ENCODE measurements at regions not wholly inside any gene's neighbourhood (a gene's known extent, or its start where the extent isn't known, plus 50 kb on each side); places are given as distances from the start of the nearest gene placed in this dataset.

DNA sequence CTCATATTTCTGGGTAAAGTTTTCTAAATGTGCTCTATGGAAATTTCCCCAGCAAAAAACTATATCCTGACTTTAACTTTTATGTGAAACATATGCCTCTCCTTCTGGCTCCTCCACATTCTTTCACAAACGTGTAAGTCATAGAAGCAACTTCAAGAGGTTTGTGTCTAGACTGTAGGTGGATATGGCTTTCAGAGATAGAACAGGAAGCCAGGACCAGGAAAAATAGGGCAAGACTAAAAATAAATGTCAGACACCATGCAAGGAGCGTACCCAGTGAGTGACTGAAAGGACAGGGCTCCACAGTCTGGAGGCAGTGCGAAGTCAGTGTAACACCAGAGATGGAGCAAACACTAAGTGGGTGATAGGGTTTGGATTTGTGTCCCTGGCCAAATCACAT is 240.7 kb downstream of the COX7C start:
- ChIA-PET CTCF (no interaction called here), POLR2A (no interaction called here)
- DNase-seq (ENCODE audit: low read depth, low spot score), result no peak
- H3K4me3 ChIP-seq (ENCODE audit: low read depth, low read length), result no peak overlapping the region
- TF ChIP-seq, protein P1, sequence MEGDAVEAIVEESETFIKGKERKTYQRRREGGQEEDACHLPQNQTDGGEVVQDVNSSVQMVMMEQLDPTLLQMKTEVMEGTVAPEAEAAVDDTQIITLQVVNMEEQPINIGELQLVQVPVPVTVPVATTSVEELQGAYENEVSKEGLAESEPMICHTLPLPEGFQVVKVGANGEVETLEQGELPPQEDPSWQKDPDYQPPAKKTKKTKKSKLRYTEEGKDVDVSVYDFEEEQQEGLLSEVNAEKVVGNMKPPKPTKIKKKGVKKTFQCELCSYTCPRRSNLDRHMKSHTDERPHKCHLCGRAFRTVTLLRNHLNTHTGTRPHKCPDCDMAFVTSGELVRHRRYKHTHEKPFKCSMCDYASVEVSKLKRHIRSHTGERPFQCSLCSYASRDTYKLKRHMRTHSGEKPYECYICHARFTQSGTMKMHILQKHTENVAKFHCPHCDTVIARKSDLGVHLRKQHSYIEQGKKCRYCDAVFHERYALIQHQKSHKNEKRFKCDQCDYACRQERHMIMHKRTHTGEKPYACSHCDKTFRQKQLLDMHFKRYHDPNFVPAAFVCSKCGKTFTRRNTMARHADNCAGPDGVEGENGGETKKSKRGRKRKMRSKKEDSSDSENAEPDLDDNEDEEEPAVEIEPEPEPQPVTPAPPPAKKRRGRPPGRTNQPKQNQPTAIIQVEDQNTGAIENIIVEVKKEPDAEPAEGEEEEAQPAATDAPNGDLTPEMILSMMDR (IDR thresholded peaks at IDR 0.05; ENCODE audit: insufficient read depth, low read length, missing control alignments), result no peak

DNA sequence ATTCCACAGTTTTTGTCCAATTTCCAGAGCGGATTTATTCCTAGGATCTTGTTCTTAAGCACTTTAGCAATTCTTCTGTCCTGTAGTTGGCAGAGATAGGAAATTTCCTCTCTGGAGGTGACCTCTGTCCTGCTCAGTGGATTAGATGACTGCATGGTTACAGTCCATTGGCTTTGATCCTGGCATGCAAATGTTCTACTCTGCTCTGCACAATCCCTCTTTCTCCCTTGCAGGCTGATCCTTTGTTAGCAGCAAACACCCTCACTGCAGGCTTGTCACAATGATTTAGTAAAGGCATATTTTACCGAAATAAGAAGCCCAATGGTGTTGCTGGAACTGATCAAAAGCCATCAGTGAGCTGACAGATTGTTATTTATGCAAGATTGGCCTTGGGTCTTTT is 243.8 kb downstream of the COX7C start:
- no peak for DNase-seq (ENCODE audit: low read depth, low spot score)

DNA sequence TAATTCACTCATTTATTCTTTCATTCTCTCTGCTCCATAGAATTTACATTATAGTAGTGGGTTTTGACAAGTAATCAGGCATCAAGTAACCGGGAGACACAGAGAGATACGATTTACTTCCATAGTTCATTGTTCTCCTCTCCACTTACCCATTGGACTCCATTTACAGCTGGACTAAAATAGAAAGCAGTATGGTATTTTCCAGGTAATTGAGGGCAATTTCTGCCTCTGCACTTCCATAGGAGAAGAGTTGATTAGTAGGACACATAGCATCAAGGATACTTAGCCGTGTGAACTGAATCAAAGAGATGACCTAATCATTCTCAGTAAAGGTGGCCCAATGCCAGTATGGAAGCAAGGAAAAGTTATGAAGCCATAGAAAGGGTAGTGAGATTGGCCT is 244.4 kb downstream of the COX7C start:
- ChIA-PET POLR2A (no interaction called here), CTCF (no interaction called here)
- TF ChIP-seq, protein P1 (IDR thresholded peaks at IDR 0.05; ENCODE audit: insufficient read depth, low read length, missing control alignments), result no peak
- no peak overlapping the region for H3K4me3 ChIP-seq (ENCODE audit: low read depth, low read length)
- DNase-seq (ENCODE audit: low read depth, low spot score), result no peak

More for the DNA sequence above, 243.8 kb downstream of the COX7C start:
- TF ChIP-seq, protein P1 (IDR thresholded peaks at IDR 0.05; ENCODE audit: insufficient read depth, low read length, missing control alignments), result no peak
- POLR2A ChIA-PET, result no interaction called here
- CTCF ChIA-PET, result no interaction called here
- no peak overlapping the region for H3K4me3 ChIP-seq (ENCODE audit: low read depth, low read length)

DNA sequence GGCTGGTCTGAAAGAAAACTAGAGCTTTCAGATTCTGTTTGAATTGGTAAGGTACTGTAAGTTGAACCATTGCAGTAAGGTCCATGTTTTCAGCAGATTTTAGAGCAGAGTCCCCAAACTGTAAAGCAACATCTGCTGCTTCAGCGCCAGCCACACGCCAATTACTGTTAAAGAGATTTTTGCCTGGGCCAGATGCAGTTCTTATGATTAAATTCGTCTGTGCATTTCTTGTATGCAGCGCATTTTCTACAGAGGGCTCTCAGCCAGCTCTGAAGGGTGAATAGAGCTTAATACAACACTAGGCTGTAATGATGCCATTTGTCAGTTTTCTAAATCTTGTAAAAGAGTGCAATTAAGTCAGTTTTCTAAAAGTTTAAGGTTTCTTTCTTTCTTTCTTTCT is 246.3 kb downstream of the COX7C start:
- TF ChIP-seq, protein P1 (IDR thresholded peaks at IDR 0.05; ENCODE audit: insufficient read depth, low read length, missing control alignments), result no peak
- DNase-seq (ENCODE audit: low read depth, low spot score), result no peak
- H3K4me3 ChIP-seq (ENCODE audit: low read depth, low read length), result no peak overlapping the region
- ChIA-PET CTCF (no interaction called here), POLR2A (no interaction called here)

DNA sequence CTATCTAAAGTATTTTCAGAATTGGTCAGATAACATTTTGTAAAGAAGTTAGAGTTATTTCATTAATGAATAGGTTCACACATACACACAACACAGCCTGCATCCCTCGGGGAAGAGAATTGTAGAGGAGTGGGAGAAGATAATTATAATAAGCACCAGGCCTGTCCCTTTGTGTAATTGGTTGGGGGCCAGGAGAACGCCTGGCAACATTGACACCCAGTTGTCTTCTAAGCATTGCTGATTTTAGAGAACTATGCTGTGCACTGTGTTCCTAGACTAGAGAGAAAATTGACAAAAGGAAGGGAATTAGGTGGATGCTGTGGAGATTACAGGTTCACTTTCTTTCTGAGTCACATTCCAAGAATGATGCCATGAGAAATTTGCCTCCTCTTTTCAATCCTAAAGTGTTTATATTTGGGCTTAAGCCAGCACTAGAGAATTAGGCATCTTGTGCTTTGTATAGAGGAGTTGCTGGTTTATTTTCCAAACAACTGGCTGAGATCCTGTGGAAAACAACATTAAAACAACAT is 247.6 kb downstream of the COX7C start:
- ChIA-PET CTCF (no interaction called here), POLR2A (no interaction called here)
- no peak overlapping the region for H3K4me3 ChIP-seq (ENCODE audit: low read depth, low read length)
- no peak for DNase-seq (ENCODE audit: low read depth, low spot score)
- TF ChIP-seq, protein P1 (IDR thresholded peaks at IDR 0.05; ENCODE audit: insufficient read depth, low read length, missing control alignments), result no peak

DNA sequence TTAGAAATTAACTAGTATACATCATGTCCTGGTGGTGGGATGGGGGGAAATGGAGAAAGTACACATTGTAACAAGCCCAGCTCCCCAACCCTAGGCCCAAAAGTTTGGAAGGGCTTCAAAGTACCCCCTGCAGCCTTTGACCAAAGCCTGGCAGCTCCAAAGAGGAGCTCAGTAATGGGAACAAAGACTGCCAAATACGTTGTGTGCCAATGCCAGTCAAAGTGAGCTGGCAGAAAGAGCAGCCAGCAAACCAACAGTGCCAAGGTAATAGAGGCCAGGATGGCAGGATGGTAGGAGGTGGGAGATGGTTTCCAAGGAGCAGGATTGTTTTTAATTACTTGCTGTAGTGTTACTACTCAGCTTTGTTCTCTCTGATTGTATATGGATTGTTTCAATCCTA is 248.3 kb downstream of the COX7C start:
- POLR2A ChIA-PET, result no interaction called here
- no peak for DNase-seq (ENCODE audit: low read depth, low spot score)
- CTCF ChIA-PET, result interaction anchor here (1.1 kb wide), 1 partner anchor 104 kb away, joined by 3 read pairs; no protein-coding TSS in a partner anchor
- no peak overlapping the region for H3K4me3 ChIP-seq (ENCODE audit: low read depth, low read length)
- TF ChIP-seq, protein P1 (IDR thresholded peaks at IDR 0.05; ENCODE audit: insufficient read depth, low read length, missing control alignments), result no peak
